NT2/D1 (cell line): ENCODE measurements at regions not wholly inside any gene's neighbourhood (a gene's known extent, or its start where the extent isn't known, plus 50 kb on each side); places are given as distances from the start of the nearest gene placed in this dataset.
"Not testable (repeated sequence)": the region's sequence is repeated elsewhere in the genome, so short reads cannot be mapped to it uniquely, and the experiment has no call there.

Source experiments
- DNase-seq: peaks from one replicate; pipeline ENCODE4 v3.0.0-alpha.2; 2011; ENCODE audit warnings: low read depth, low spot score
- H3K27me3 ChIP-seq: 2 replicates; pipeline ENCODE4 v1.6.0; 2011; ENCODE audit warnings: mild to moderate bottlenecking; ENCODE audit not compliant: insufficient read length, insufficient read depth
- H3K36me3 ChIP-seq: 2 replicates; pipeline ENCODE4 v1.6.1; 2011; ENCODE audit warnings: mild to moderate bottlenecking, low read length, mixed read lengths; ENCODE audit not compliant: insufficient read depth, insufficient read length
- H3K4me1 ChIP-seq: 2 replicates; pipeline ENCODE4 v1.5.1; 2011; ENCODE audit not compliant: insufficient read depth, insufficient read length
- H3K4me3 ChIP-seq: 2 replicates; pipeline ENCODE4 v1.5.1; 2011; ENCODE audit warnings: low read depth; ENCODE audit not compliant: insufficient read length
- H3K9ac ChIP-seq: 2 replicates; pipeline ENCODE4 v1.6.0; 2011; ENCODE audit warnings: low read depth; ENCODE audit not compliant: insufficient read length
- H3K9me3 ChIP-seq: 2 replicates; pipeline ENCODE4 v1.5.1; 2011; ENCODE audit warnings: mild to moderate bottlenecking, low read length; ENCODE audit not compliant: insufficient read depth
- SUZ12 ChIP-seq: IDR thresholded peaks from 2 replicates; pipeline ENCODE4 v1.6.1; 2011; ENCODE audit not compliant: insufficient read length, insufficient read depth; ENCODE audit errors: extremely low read depth
- YY1 ChIP-seq: IDR thresholded peaks from 2 replicates; pipeline ENCODE4 v1.6.1; 2011; ENCODE audit not compliant: insufficient read length, insufficient read depth
- ZNF274 ChIP-seq: IDR thresholded peaks from 2 replicates; pipeline ENCODE4 v1.6.1; 2011; ENCODE audit warnings: mild to moderate bottlenecking, low read depth, low read length

GRCh38 chr10:128203028-128203427 is 76.8 kb upstream of the MKI67 start:
- TF ChIP-seq YY1 = no peak
- no peak for TF ChIP-seq SUZ12
- DNase-seq = no peak
- Histone ChIP-seq H3K9me3 (peaks cover 53% of the 10 kb centered on the region), H3K36me3 (no peaks in the 10 kb centered on the region), H3K27me3 (no peaks in the 10 kb centered on the region), H3K4me3 (no peak overlapping the region), H3K9ac (no peak overlapping the region), H3K4me1 (no peaks in the 10 kb centered on the region)

GRCh38 chr10:128205591-128205990 is 79.4 kb upstream of the MKI67 start:
- H3K9ac ChIP-seq, H3K4me1 ChIP-seq, H3K36me3 ChIP-seq, DNase-seq, H3K27me3 ChIP-seq, H3K4me3 ChIP-seq: not testable (repeated sequence)
- peaks cover 37% of the 10 kb centered on the region for H3K9me3 ChIP-seq

- no peak for DNase-seq
- Histone ChIP-seq H3K36me3 (no peaks in the 10 kb centered on the region), H3K4me1 (no peaks in the 10 kb centered on the region), H3K27me3 (peaks cover 6% of the 10 kb centered on the region), H3K9ac (no peak overlapping the region), H3K4me3 (no peak overlapping the region), H3K9me3 (peaks cover 27% of the 10 kb centered on the region)
- no peak for TF ChIP-seq ZNF274
Observed at GRCh38 chr10:128206676-128207075, 80.5 kb upstream of the MKI67 start.

DNA sequence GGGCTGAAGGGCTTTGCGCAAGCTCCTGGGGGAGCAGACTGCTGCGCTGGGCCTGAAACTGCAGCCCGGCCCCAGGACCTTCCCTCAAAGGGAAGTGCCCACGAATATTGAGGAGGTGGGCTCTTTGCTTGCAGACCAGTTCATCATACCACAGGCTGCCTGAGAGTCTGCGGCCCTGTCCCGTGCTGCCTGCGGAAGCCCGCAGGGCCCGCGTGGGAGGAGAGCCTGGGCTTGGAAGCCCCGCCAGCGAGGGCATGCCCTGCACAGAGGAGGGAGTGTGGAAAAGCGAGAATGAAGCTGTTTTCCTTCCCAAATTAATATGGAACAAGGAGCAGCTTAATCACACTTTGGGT is 83.6 kb upstream of the MKI67 start:
- Histone ChIP-seq H3K9ac (no peak overlapping the region), H3K9me3 (no peaks in the 10 kb centered on the region), H3K4me3 (no peak overlapping the region), H3K27me3 (peaks cover 6% of the 10 kb centered on the region), H3K4me1 (no peaks in the 10 kb centered on the region), H3K36me3 (no peaks in the 10 kb centered on the region)
- no peak for DNase-seq
- TF ChIP-seq SUZ12 (no peak), YY1 (no peak), ZNF274 (no peak)

GRCh38 chr10:128210215-128211063 is 84.2 kb upstream of the MKI67 start:
- no peaks in the 10 kb centered on the region for H3K36me3 ChIP-seq
- peaks cover 6% of the 10 kb centered on the region for H3K27me3 ChIP-seq
- H3K4me1 ChIP-seq = no peaks in the 10 kb centered on the region
- DNase-seq = no peak
- H3K9me3 ChIP-seq = no peaks in the 10 kb centered on the region
- no peak for TF ChIP-seq ZNF274
- TF ChIP-seq SUZ12 = no peak
- no peak for TF ChIP-seq YY1
- peak overlapping the region; percentile 70 for H3K9ac ChIP-seq
- H3K4me3 ChIP-seq = peak overlapping the region; percentile 71

DNA sequence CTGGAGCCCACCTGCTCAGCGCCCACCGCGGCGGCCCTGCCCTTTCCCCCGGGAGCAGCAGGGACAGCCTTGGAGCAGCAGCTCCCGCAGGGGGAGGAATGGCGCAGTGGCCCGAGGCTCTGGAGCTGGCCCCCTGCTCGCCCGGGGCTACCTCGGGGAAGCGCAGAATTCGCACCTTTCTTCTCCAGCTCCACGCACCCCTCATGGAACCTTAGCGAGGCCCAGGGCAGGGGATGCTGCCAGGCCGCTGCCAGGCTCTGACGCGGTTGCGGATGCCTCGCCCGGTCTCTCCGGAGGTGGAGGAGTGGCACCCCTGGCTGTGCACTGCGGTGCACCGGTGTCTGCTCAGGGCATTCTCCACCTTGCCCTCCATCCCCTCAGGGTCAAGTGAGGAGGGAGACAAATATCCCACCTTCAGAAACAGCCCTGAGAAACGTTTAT is 84.9 kb upstream of the MKI67 start:
- no peaks in the 10 kb centered on the region for H3K9me3 ChIP-seq
- H3K27me3 ChIP-seq = peaks cover 6% of the 10 kb centered on the region
- no peaks in the 10 kb centered on the region for H3K36me3 ChIP-seq
- TF ChIP-seq ZNF274 (no peak), YY1 (no peak)
- no peak for DNase-seq
- no peaks in the 10 kb centered on the region for H3K4me1 ChIP-seq
- peak overlapping the region; percentile 71 for H3K4me3 ChIP-seq
- peak overlapping the region; percentile 70 for H3K9ac ChIP-seq

DNA sequence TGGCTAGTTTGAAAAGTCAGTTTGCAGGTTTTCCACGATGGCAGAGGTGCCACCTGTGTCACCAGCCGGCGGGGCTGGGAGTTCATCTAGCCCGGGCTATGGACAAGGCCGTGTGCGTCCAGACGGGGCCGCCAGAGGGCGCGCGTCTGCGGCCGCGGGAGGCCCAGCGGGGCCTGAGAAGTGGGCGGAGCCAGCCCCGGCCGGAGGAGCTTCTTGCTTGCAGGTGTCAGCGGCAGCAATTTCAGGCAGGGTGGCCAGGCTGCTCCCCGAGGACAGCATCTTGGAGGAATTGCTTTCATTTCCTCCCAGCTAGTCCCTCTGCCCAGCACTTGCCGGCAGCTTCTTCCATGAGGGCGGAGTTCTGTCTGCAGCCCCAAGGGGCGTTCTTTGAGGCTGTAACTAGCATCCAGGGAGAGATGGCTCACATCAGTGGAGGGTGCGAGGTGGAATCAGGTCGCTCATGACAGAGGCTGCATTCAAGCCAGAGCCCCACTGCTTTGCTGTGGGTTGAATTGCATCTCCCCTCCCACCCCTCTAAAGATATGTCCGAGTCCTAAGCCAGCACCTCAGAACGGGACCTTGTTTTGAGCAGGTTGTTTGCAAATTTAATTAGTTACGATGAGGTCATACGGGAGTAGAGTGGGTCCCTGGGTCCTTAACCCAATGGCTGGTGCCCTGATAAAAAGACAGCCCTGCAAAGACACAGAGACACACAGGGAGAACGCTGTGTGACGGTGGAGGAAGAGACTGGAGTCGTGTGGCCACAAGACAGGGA is 85.9 kb upstream of the MKI67 start:
- no peak overlapping the region for H3K4me3 ChIP-seq

More for the DNA sequence above, 85.9 kb upstream of the MKI67 start:
- no peak for TF ChIP-seq ZNF274
- no peak for TF ChIP-seq YY1
- Histone ChIP-seq H3K9ac (no peak overlapping the region), H3K9me3 (no peaks in the 10 kb centered on the region), H3K27me3 (peaks cover 6% of the 10 kb centered on the region), H3K36me3 (no peaks in the 10 kb centered on the region), H3K4me1 (no peaks in the 10 kb centered on the region)
- peak; percentile 67 for DNase-seq
